ENCODE measurements at regions not wholly inside any gene's neighbourhood (a gene's known extent, or its start where the extent isn't known, plus 50 kb on each side); places are given as distances from the start of the nearest gene placed in this dataset.

DNA sequence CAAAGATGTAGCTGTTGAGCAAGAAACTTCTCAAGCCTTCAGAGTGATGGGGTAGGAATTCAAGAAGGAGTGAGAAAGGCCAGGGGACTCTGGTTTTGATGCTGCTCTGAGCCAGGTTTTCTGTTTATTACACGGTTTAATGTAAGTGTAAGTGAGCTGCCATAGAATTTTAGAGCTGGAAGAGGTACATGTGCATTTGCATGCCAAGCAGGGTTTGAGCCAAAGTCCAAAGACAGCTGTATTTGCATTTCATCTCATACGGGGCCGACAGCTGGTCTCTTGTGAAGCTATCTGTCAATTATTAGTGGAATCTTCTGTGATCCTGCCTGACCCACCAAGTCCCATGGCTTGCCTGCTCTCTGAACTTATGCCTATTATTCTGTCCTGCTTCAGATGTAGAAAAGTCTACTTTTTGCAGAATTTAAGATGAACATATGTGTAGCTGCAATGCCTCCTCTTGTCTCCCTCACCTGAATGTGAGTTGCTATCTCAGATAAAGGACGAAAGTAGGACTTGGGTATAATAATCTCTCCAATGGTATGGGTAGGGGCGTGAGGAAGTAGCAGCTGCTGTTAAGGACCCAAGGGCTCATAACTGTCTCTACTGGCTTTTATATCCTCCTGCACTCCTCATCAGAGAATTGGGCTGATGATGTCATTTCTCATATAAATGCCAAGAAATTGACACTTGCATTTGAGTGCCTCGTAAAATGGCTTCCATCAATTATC lies 160.0 kb downstream of the SQOR start:
- no peak overlapping the region for H3K9ac ChIP-seq (ENCODE audit: low read length)
- no peaks in the 10 kb centered on the region for H4K20me1 ChIP-seq (ENCODE audit: low read length)
- no TSS peak for BruUV-seq (replicated peaks)
- H3K79me2 ChIP-seq (ENCODE audit: low read length): no peaks in the 10 kb centered on the region
- TF ChIP-seq, protein P1, sequence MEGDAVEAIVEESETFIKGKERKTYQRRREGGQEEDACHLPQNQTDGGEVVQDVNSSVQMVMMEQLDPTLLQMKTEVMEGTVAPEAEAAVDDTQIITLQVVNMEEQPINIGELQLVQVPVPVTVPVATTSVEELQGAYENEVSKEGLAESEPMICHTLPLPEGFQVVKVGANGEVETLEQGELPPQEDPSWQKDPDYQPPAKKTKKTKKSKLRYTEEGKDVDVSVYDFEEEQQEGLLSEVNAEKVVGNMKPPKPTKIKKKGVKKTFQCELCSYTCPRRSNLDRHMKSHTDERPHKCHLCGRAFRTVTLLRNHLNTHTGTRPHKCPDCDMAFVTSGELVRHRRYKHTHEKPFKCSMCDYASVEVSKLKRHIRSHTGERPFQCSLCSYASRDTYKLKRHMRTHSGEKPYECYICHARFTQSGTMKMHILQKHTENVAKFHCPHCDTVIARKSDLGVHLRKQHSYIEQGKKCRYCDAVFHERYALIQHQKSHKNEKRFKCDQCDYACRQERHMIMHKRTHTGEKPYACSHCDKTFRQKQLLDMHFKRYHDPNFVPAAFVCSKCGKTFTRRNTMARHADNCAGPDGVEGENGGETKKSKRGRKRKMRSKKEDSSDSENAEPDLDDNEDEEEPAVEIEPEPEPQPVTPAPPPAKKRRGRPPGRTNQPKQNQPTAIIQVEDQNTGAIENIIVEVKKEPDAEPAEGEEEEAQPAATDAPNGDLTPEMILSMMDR (conservative IDR thresholded peaks at IDR 0.05; ENCODE audit: low read depth, low read length): no peak
- no peak for TF ChIP-seq EZH2 (IDR thresholded peaks at IDR 0.05; ENCODE audit: low read length, unreplicated experiment)
- TF ChIP-seq EZH2phosphoT487 (IDR thresholded peaks at IDR 0.05; ENCODE audit: borderline replicate concordance, low read length): no peak
- H3K27ac ChIP-seq (ENCODE audit: low read length): no peak overlapping the region
- H3K9me2 ChIP-seq (replicated peaks; ENCODE audit: low read length): no peaks in the 10 kb centered on the region
- H3K36me3 ChIP-seq (ENCODE audit: low read depth, low read length): no peaks in the 10 kb centered on the region
- H3K9me3 ChIP-seq (ENCODE audit: low read length): no peaks in the 10 kb centered on the region
- H3K27me3 ChIP-seq (ENCODE audit: low read length): no peaks in the 10 kb centered on the region
- H3K4me3 ChIP-seq (ENCODE audit: low read length): no peak overlapping the region
- CTCF ChIA-PET: interaction anchor here (0.5 to 0.6 kb wide), 6 partner anchors 41 to 275 kb away, joined by 3 to 6 read pairs (median 3); no protein-coding TSS in a partner anchor
- no peak for ATAC-seq
- no peaks in the 10 kb centered on the region for H3F3A ChIP-seq (ENCODE audit: low read length, unreplicated experiment)
- DNase-seq: no peak
- POLR2A ChIA-PET (ENCODE audit: unreplicated experiment): no interaction called here
- no peak overlapping the region for H2AFZ ChIP-seq (ENCODE audit: low read length)
- no peaks in the 10 kb centered on the region; the same call in 1 of the 2 replicates for H3K4me1 ChIP-seq (ENCODE audit: insufficient read depth, low read length)
- H3K4me2 ChIP-seq (ENCODE audit: low read length): no peak overlapping the region
- intact Hi-C loops (cut with micrococcal nuclease): loop anchor here (1.0 to 5.0 kb wide), 3 partner anchors 122 to 486 kb away; no protein-coding TSS in a partner anchor

DNA sequence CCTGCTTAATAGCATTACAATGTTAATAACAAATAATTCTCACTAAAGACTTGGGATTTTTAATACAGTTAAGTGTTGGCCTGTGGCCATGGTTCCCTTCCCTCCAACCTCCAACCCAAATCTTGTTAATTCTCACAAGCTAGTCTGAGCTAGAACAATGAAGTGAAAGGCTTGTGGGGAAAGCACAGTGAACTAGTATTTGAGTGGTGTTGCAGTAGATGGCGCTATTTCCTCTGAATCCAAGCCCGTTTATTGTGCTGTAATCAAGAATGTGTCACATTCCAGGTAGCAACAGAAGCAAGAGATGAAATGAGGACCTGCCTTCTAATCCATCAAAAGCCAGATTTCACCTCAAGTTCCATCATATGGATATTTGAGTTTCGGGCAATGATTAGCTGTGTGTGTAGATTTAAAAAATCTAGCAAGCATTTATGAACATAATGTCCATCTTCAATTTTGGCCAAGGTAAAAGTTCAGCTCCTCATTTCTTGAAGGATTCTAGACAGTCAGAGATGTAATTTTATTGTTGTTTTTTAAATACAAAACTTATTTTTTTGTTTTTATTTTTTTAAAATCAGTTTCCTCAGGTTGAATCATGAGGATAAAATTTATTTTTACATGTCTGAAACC lies 160.7 kb downstream of the SQOR start:
- TF ChIP-seq, protein P1 (conservative IDR thresholded peaks at IDR 0.05; ENCODE audit: low read depth, low read length): peak; percentile 78
- no peak for TF ChIP-seq EZH2phosphoT487 (IDR thresholded peaks at IDR 0.05; ENCODE audit: borderline replicate concordance, low read length)
- Histone ChIP-seq H3K27me3 (ENCODE audit: low read length) (no peaks in the 10 kb centered on the region), H3K4me1 (ENCODE audit: insufficient read depth, low read length) (no peaks in the 10 kb centered on the region; the same call in 1 of the 2 replicates), H3K36me3 (ENCODE audit: low read depth, low read length) (no peaks in the 10 kb centered on the region), H3K4me2 (ENCODE audit: low read length) (no peak overlapping the region), H3K79me2 (ENCODE audit: low read length) (no peaks in the 10 kb centered on the region), H3K9ac (ENCODE audit: low read length) (no peak overlapping the region), H3K9me3 (ENCODE audit: low read length) (no peaks in the 10 kb centered on the region), H3K27ac (ENCODE audit: low read length) (no peak overlapping the region), H3K4me3 (ENCODE audit: low read length) (no peak overlapping the region), H2AFZ (ENCODE audit: low read length) (no peak overlapping the region), H3F3A (ENCODE audit: low read length, unreplicated experiment) (no peaks in the 10 kb centered on the region), H4K20me1 (ENCODE audit: low read length) (no peaks in the 10 kb centered on the region), H3K9me2 (replicated peaks; ENCODE audit: low read length) (no peaks in the 10 kb centered on the region)
- peak; percentile 80 for ATAC-seq
- intact Hi-C loops (cut with micrococcal nuclease): loop anchor here (1.0 to 5.0 kb wide), 3 partner anchors 122 to 485 kb away; no protein-coding TSS in a partner anchor
- CTCF ChIA-PET: interaction anchor here (0.5 to 0.7 kb wide), 7 partner anchors 41 to 276 kb away, joined by 3 to 6 read pairs (median 3); no protein-coding TSS in a partner anchor
- DNase-seq: peak; percentile 74
- BruUV-seq (replicated peaks): no TSS peak
- POLR2A ChIA-PET (ENCODE audit: unreplicated experiment): no interaction called here

All from PC-3 (cell line).